OCI-LY7 (cell line): ENCODE measurements at regions not wholly inside any gene's neighbourhood (a gene's known extent, or its start where the extent isn't known, plus 50 kb on each side); places are given as distances from the start of the nearest gene placed in this dataset.

Source experiments
- EZH2phosphoT487 ChIP-seq: fragments of 200-600 bp; sonication (generic); IDR thresholded peaks from 2 replicates; pipeline ENCODE4 v1.6.1; 2018; ENCODE audit warnings: low read depth, borderline replicate concordance, mild to moderate bottlenecking, mixed run types, antibody characterized with exemption, low read length, moderate library complexity, mixed read lengths
- TF ChIP-seq, protein P1 (sequence below): fragments of 200-600 bp; sonication (generic); conservative IDR thresholded peaks from 2 replicates; pipeline ENCODE4 v1.5.1; 2014; ENCODE audit warnings: mild to moderate bottlenecking, antibody characterized with exemption, low read length, moderate library complexity, mixed read lengths

DNA sequence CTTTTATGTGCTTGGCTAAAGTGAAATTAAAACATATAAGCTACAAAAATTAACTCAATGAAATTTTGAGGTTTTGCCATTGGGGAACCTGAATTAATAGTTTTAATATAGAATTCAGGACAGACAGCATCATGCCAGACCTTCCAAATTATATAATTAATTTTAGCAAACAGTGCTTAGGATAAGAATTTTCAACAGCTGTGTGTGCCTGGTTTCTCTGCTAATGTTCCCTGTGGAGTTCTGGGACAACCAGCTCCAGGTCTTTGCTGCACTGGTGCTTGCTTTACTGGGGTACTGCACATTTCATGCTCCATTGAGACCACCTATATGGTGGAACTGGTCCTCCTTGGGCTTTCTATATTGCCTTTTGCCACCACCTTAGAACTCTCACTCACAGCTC is 199.5 kb downstream of the NDFIP2 start:
- TF ChIP-seq, protein P1, sequence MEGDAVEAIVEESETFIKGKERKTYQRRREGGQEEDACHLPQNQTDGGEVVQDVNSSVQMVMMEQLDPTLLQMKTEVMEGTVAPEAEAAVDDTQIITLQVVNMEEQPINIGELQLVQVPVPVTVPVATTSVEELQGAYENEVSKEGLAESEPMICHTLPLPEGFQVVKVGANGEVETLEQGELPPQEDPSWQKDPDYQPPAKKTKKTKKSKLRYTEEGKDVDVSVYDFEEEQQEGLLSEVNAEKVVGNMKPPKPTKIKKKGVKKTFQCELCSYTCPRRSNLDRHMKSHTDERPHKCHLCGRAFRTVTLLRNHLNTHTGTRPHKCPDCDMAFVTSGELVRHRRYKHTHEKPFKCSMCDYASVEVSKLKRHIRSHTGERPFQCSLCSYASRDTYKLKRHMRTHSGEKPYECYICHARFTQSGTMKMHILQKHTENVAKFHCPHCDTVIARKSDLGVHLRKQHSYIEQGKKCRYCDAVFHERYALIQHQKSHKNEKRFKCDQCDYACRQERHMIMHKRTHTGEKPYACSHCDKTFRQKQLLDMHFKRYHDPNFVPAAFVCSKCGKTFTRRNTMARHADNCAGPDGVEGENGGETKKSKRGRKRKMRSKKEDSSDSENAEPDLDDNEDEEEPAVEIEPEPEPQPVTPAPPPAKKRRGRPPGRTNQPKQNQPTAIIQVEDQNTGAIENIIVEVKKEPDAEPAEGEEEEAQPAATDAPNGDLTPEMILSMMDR, result no peak
- no peak for TF ChIP-seq EZH2phosphoT487
